H1 (cell line): ENCODE measurements at regions not wholly inside any gene's neighbourhood (a gene's known extent, or its start where the extent isn't known, plus 50 kb on each side); places are given as distances from the start of the nearest gene placed in this dataset.

Experiments used
- CTCF ChIA-PET: fragments of 300-600 bp; sonication (Branson Sonifier 250); formaldehyde crosslinking; loops from one replicate; lab custom pipeline; 2021; ENCODE audit not compliant: partially characterized antibody; lab: Charles Lee
- POLR2A ChIA-PET: fragments of 300-600 bp; sonication (Branson Sonifier 250); formaldehyde crosslinking; loops from one replicate; lab custom pipeline; 2021; ENCODE audit warnings: inconsistent platforms; ENCODE audit not compliant: partially characterized antibody; lab: Charles Lee
- DNase-seq, 2 experiments: peaks; one replicate each; pipeline versions ENCODE4 v3.0.0 to v3.0.0-alpha.2; 2010 to 2022; ENCODE audit warnings: low spot score in 2 of 2, low read depth in 1 of 2, mixed read lengths in 1 of 2
- FAIRE-seq: peaks from 2 replicates; lab custom pipeline; 2011; peaks lifted over from hg19 to GRCh38; lab: Jason Lieb, UNC
- H2AFZ ChIP-seq: 2 replicates; pipeline ENCODE4 v1.8.1; 2012; ENCODE audit warnings: low read length, inconsistent platforms
- H2AK5ac ChIP-seq: 2 replicates; pipeline ENCODE4 v1.6.1; 2013; ENCODE audit warnings: low read depth, low read length
- H2BK120ac ChIP-seq: replicated peaks from 2 replicates; pipeline ENCODE3; 2013; ENCODE audit warnings: low read depth, low read length, inconsistent platforms
- H2BK12ac ChIP-seq: 2 replicates; pipeline ENCODE4 v1.6.1; 2013; ENCODE audit warnings: low read depth, low read length
- H2BK15ac ChIP-seq: 2 replicates; pipeline ENCODE4 v1.6.1; 2013; ENCODE audit warnings: low read length
- H2BK20ac ChIP-seq: 2 replicates; pipeline ENCODE4 v1.6.1; 2013; ENCODE audit warnings: low read length
- H2BK5ac ChIP-seq: 2 replicates; pipeline ENCODE4 v1.6.1; 2013; ENCODE audit warnings: low read depth, low read length
- H3K14ac ChIP-seq: 2 replicates; pipeline ENCODE4 v1.6.1; 2013; ENCODE audit warnings: inconsistent platforms; ENCODE audit not compliant: insufficient read length
- H3K18ac ChIP-seq: 2 replicates; pipeline ENCODE4 v1.6.1; 2013; ENCODE audit warnings: low read length; ENCODE audit errors: extremely low read depth
- H3K23ac ChIP-seq: 2 replicates; pipeline ENCODE4 v1.6.1; 2013; ENCODE audit warnings: inconsistent platforms; ENCODE audit not compliant: insufficient read length
- H3K23me2 ChIP-seq: 2 replicates; pipeline ENCODE4 v1.6.1; 2013; ENCODE audit warnings: low read depth, low read length
- H3K27ac ChIP-seq: 2 replicates; pipeline ENCODE4 v1.6.1; 2011; ENCODE audit warnings: low read depth, low read length, inconsistent platforms
- H3K27me3 ChIP-seq, 4 experiments: replicated peaks in 1 of 4; 1 replicate in 1 of 4; 2 replicates in 3 of 4; pipeline versions ENCODE4 v1.6.1 to v1.8.1; 2011 to 2013; ENCODE audit warnings: low read length in 3 of 4, mild to moderate bottlenecking in 3 of 4, inconsistent platforms in 2 of 4, mixed read lengths in 2 of 4, moderate library complexity in 1 of 4; ENCODE audit not compliant: control insufficient read depth in 3 of 4, insufficient read depth in 3 of 4; ENCODE audit errors: extremely low read depth in 1 of 4
- H3K36me3 ChIP-seq, 4 experiments: 2 replicates each; pipeline versions ENCODE4 v1.6.1 to v1.8.1; 2011 to 2013; ENCODE audit warnings: mild to moderate bottlenecking in 4 of 4, low read length in 3 of 4, moderate library complexity in 2 of 4, control low read depth in 1 of 4, inconsistent platforms in 1 of 4; ENCODE audit not compliant: insufficient read depth in 4 of 4, control insufficient read depth in 2 of 4
- H3K4ac ChIP-seq: replicated peaks from 2 replicates; pipeline ENCODE3; 2013; ENCODE audit warnings: low read length, low read depth, mixed read lengths, inconsistent platforms; ENCODE audit not compliant: insufficient read length
- H3K4me1 ChIP-seq, 4 experiments: replicated peaks in 1 of 4; 1 replicate in 1 of 4; 2 replicates in 3 of 4; pipeline versions ENCODE4 v1.6.1 to v1.8.1; 2011 to 2013; ENCODE audit warnings: low read length in 3 of 4, inconsistent platforms in 2 of 4, mixed read lengths in 1 of 4; ENCODE audit not compliant: insufficient read depth in 4 of 4, control insufficient read depth in 3 of 4
- H3K4me2 ChIP-seq, 2 experiments: 2 replicates each; pipeline versions ENCODE4 v1.6.1 to v1.8.1; 2011 to 2013; ENCODE audit warnings: low read depth in 2 of 2, low read length in 2 of 2, control low read depth in 1 of 2, inconsistent platforms in 1 of 2, mild to moderate bottlenecking in 1 of 2; ENCODE audit not compliant: insufficient read depth in 1 of 2
- H3K4me3 ChIP-seq, 4 experiments: fragments of 200-600, 300-600 bp in 1 of 4; sonication (generic), shearing (Covaris generic), sonication (Bioruptor Twin) in 1 of 4; 2 replicates each; pipeline versions ENCODE4 v1.5.1 to v1.8.1; 2011 to 2016; ENCODE audit warnings: low read length in 4 of 4, low read depth in 3 of 4, control low read depth in 2 of 4, inconsistent platforms in 2 of 4, mild to moderate bottlenecking in 2 of 4, mixed read lengths in 1 of 4, moderate library complexity in 1 of 4; ENCODE audit not compliant: insufficient read depth in 2 of 4; ENCODE audit errors: extremely low read depth in 1 of 4
- H3K56ac ChIP-seq: replicated peaks from 2 replicates; pipeline ENCODE3; 2013; ENCODE audit warnings: low read depth, mild to moderate bottlenecking, mixed read lengths, low read length, inconsistent platforms; ENCODE audit not compliant: insufficient read length
- H3K79me1 ChIP-seq: 2 replicates; pipeline ENCODE4 v1.6.1; 2013; ENCODE audit warnings: low read depth, low read length, control low read depth
- H3K79me2 ChIP-seq, 2 experiments: 2 replicates each; pipeline versions ENCODE4 v1.6.1 to v1.8.1; 2012 to 2013; ENCODE audit warnings: low read length in 2 of 2, mild to moderate bottlenecking in 2 of 2, inconsistent platforms in 1 of 2; ENCODE audit not compliant: insufficient read depth in 2 of 2, control insufficient read depth in 1 of 2
- H3K9ac ChIP-seq, 4 experiments: replicated peaks in 1 of 4; 1 replicate in 1 of 4; 2 replicates in 3 of 4; pipeline versions ENCODE4 v1.6.1 to v1.8.1; 2011 to 2013; ENCODE audit warnings: low read depth in 3 of 4, low read length in 3 of 4, control low read depth in 2 of 4, mild to moderate bottlenecking in 2 of 4, moderate library complexity in 2 of 4, inconsistent platforms in 1 of 4; ENCODE audit errors: extremely low read depth in 1 of 4
- H3K9me3 ChIP-seq, 2 experiments: 2 replicates each; pipeline versions ENCODE4 v1.6.1 to v1.8.1; 2012 to 2013; ENCODE audit warnings: mild to moderate bottlenecking in 2 of 2, moderate library complexity in 2 of 2, control low read depth in 1 of 2, inconsistent platforms in 1 of 2, low read depth in 1 of 2, low read length in 1 of 2, mixed read lengths in 1 of 2; ENCODE audit not compliant: insufficient read depth in 2 of 2
- H4K20me1 ChIP-seq, 2 experiments: replicated peaks in 1 of 2; 2 replicates each; pipeline versions ENCODE3 to v1.8.1; 2011 to 2013; ENCODE audit warnings: inconsistent platforms in 2 of 2, low read length in 2 of 2, mild to moderate bottlenecking in 1 of 2; ENCODE audit not compliant: insufficient read depth in 2 of 2, control insufficient read depth in 1 of 2
- H4K5ac ChIP-seq: 2 replicates; pipeline ENCODE4 v1.6.1; 2013; ENCODE audit warnings: low read length, low read depth, mixed read lengths, inconsistent platforms; ENCODE audit not compliant: insufficient read length
- H4K8ac ChIP-seq: 2 replicates; pipeline ENCODE4 v1.8.0; 2013; ENCODE audit warnings: mild to moderate bottlenecking, moderate library complexity, low read length, inconsistent platforms; ENCODE audit not compliant: insufficient read depth; ENCODE audit errors: extremely low read depth
- H4K91ac ChIP-seq: replicated peaks from 2 replicates; pipeline ENCODE3; 2013; ENCODE audit warnings: low read length, mixed read lengths, inconsistent platforms; ENCODE audit not compliant: insufficient read length
- ASH2L ChIP-seq: fragments of 200-600, 300-600 bp; sonication (generic); IDR thresholded peaks from one replicate; pipeline ENCODE4 v1.7.1; 2017; ENCODE audit warnings: low read length
- BCL11A ChIP-seq, 2 experiments: IDR thresholded peaks; one replicate each; pipeline ENCODE4 v1.6.1; 2011; ENCODE audit warnings: low read depth in 2 of 2, low read length in 2 of 2, mild to moderate bottlenecking in 2 of 2
- CHD1 ChIP-seq: IDR thresholded peaks from 2 replicates; pipeline ENCODE4 v1.6.1; 2012; ENCODE audit warnings: low read depth, low read length, improper control_type of control experiment
- CTBP2 ChIP-seq: IDR thresholded peaks from 2 replicates; pipeline ENCODE4 v1.7.0; 2011; ENCODE audit warnings: borderline replicate concordance, mild to moderate bottlenecking, moderate library complexity, mixed read lengths, low read length; ENCODE audit not compliant: insufficient read depth, insufficient read length
- CTCF ChIP-seq, 3 experiments: IDR thresholded peaks; 1 replicate in 2 of 3; 2 replicates in 1 of 3; pipeline versions ENCODE4 v1.5.1 to v1.6.1; 2011; ENCODE audit warnings: low read length in 3 of 3, mild to moderate bottlenecking in 3 of 3, inconsistent platforms in 2 of 3, low read depth in 1 of 3, moderate library complexity in 1 of 3; ENCODE audit not compliant: insufficient read depth in 1 of 3; ENCODE audit errors: control extremely low read depth in 1 of 3
- GABPA ChIP-seq: IDR thresholded peaks from 2 replicates; pipeline ENCODE4 v1.6.1; 2011; ENCODE audit warnings: mild to moderate bottlenecking, low read length, moderate library complexity, borderline replicate concordance; ENCODE audit not compliant: insufficient read depth
- NRF1 ChIP-seq: IDR thresholded peaks from 2 replicates; pipeline ENCODE4 v1.6.1; 2011; ENCODE audit warnings: mild to moderate bottlenecking, low read depth, low read length, improper control_type of control experiment
- POLR2A ChIP-seq, 2 experiments: IDR thresholded peaks; 1 replicate in 1 of 2; 2 replicates in 1 of 2; pipeline ENCODE4 v1.6.1; 2011; ENCODE audit warnings: low read depth in 2 of 2, low read length in 2 of 2, mild to moderate bottlenecking in 2 of 2; ENCODE audit errors: control extremely low read depth in 1 of 2
- TCF12 ChIP-seq: IDR thresholded peaks from 2 replicates; pipeline ENCODE4 v1.6.1; 2011; ENCODE audit warnings: low read depth, mild to moderate bottlenecking, low read length
- WGBS, 2 experiments: shearing (Covaris generic) in 1 of 2; methylation state at CpG; one replicate each; pipeline versions ENCODE4 v1.1.6 to v1.1.7; 2013 to 2015; ENCODE audit warnings: low lambda C conversion rate in 2 of 2, mixed read lengths in 2 of 2, inconsistent platforms in 1 of 2, low coverage in 1 of 2, missing lambda C conversion rate in 1 of 2; ENCODE audit not compliant: insufficient replicate concordance in 2 of 2, insufficient coverage in 1 of 2, insufficient read length in 1 of 2; ENCODE audit errors: extremely low coverage in 1 of 2, missing lambda C conversion rate in 1 of 2; 5-methylcytosine and 5-hydroxymethylcytosine counted together

GRCh38 chr10:64529003-64529350, 1007.8 kb downstream of the REEP3 start:
- ChIA-PET POLR2A (no interaction called here), CTCF (no interaction called here)
- no peak overlapping the region for H4K5ac ChIP-seq
- H3K14ac ChIP-seq, result no peak overlapping the region
- no peak overlapping the region for H3K4me2 ChIP-seq
- H3K4me3 ChIP-seq, result no peak overlapping the region
- H3K9me3 ChIP-seq, result no peaks in the 10 kb centered on the region
- no peak overlapping the region for H3K56ac ChIP-seq
- H3K9ac ChIP-seq, result no peak overlapping the region
- H2BK20ac ChIP-seq, result no peak overlapping the region
- no peak overlapping the region for H3K27ac ChIP-seq
- H2AFZ ChIP-seq, result peak overlapping the region; percentile 1; the same call in 1 of the 2 replicates
- no peaks in the 10 kb centered on the region for H3K4me1 ChIP-seq
- no peaks in the 10 kb centered on the region for H4K20me1 ChIP-seq
- no peak overlapping the region for H4K91ac ChIP-seq
- H3K79me1 ChIP-seq, result no peaks in the 10 kb centered on the region
- H2BK120ac ChIP-seq, result no peak overlapping the region
- no peaks in the 10 kb centered on the region for H3K27me3 ChIP-seq
- H3K36me3 ChIP-seq, result no peaks in the 10 kb centered on the region
- DNase-seq (no peak), FAIRE-seq (no peak)
- no peaks in the 10 kb centered on the region for H3K79me2 ChIP-seq
- H2BK12ac ChIP-seq, result no peak overlapping the region
- H3K23ac ChIP-seq, result no peak overlapping the region
- H2BK15ac ChIP-seq, result no peak overlapping the region
- H3K4ac ChIP-seq, result no peak overlapping the region
- 93% methylated on average over 1 of the region's 1 CpG; no CpG with 5 or more reads in 1 of the 2 experiments for WGBS, 2 experiments
- H3K18ac ChIP-seq, result no peak overlapping the region
- no peak overlapping the region for H2AK5ac ChIP-seq
- no peaks in the 10 kb centered on the region for H3K23me2 ChIP-seq
- H2BK5ac ChIP-seq, result no peak overlapping the region
- H4K8ac ChIP-seq, result no peak overlapping the region
- no peak for TF ChIP-seq TCF12
- TF ChIP-seq CTCF (IDR thresholded peaks at IDR 0.05; ENCODE audit: control extremely low read depth in 1 of 3, insufficient read depth in 1 of 3, low read depth in 1 of 3, low read length in 3 of 3), result no peak
- no peak for TF ChIP-seq ASH2L
- no peak for TF ChIP-seq GABPA
- no peak for TF ChIP-seq BCL11A (IDR thresholded peaks at IDR 0.05; ENCODE audit: low read depth in 2 of 2, low read length in 2 of 2)
- TF ChIP-seq NRF1, result no peak
- TF ChIP-seq CTBP2, result no peak
- TF ChIP-seq CHD1, result no peak
- TF ChIP-seq POLR2A (IDR thresholded peaks at IDR 0.05; ENCODE audit: control extremely low read depth in 1 of 2, low read depth in 2 of 2, low read length in 2 of 2), result no peak
